HepG2 (cell line): ENCODE measurements at regions not wholly inside any gene's neighbourhood (a gene's known extent, or its start where the extent isn't known, plus 50 kb on each side); places are given as distances from the start of the nearest gene placed in this dataset.

Experiments used
- ATAC-seq: fragments of 200-7000 bp; cut with Tn5 transposase; 3 replicates; pipeline ENCODE4 v1.9.1; 2020; ENCODE audit warnings: mild to moderate bottlenecking, moderate library complexity
- BruUV-seq: library from RNA; stranded (reverse); fragments of 400-500 nt; replicated peaks from 2 replicates; lab custom pipeline; 2021; lab: Mats Ljungman, UMichigan
- CTCF ChIA-PET: fragments of 300-600 bp; formaldehyde crosslinking; extraction: SDS; loops from one replicate; lab custom pipeline; 2021; ENCODE audit warnings: low total read pairs, inconsistent platforms, low intra/inter-chr PET ratio; lab: Yijun Ruan, JAX
- POLR2A ChIA-PET: fragments of 350-600 bp; sonication (Branson Sonifier 250); formaldehyde crosslinking; loops from one replicate; lab custom pipeline; 2020; ENCODE audit warnings: antibody characterized with exemption, inconsistent platforms; lab: Yijun Ruan, JAX
- DNase-seq: peaks from one replicate; pipeline ENCODE4 v3.0.0-alpha.2; 2015; ENCODE audit warnings: low spot score
- FAIRE-seq: peaks from 3 replicates; lab custom pipeline; 2011; peaks lifted over from hg19 to GRCh38; lab: Jason Lieb, UNC
- H2AFZ ChIP-seq: one replicate; pipeline ENCODE4 v1.6.1; 2011; ENCODE audit warnings: low read length, inconsistent platforms
- H3K27ac ChIP-seq: fragments of 300-600 bp; 3 replicates; pipeline ENCODE4 v1.8.0; 2011; ENCODE audit warnings: mixed run types, mild to moderate bottlenecking, mixed read lengths, low read length, inconsistent platforms; ENCODE audit not compliant: insufficient read depth; ENCODE audit errors: extremely low read length
- H3K27me3 ChIP-seq, 2 experiments: fragments of 200-600 bp in 1 of 2; 2 replicates in 1 of 2; 3 replicates in 1 of 2; pipeline versions ENCODE4 v1.6.0 to v1.8.0; 2011; ENCODE audit warnings: low read length in 2 of 2, mild to moderate bottlenecking in 2 of 2, moderate library complexity in 2 of 2, inconsistent platforms in 1 of 2; ENCODE audit not compliant: insufficient read depth in 2 of 2, control insufficient read depth in 1 of 2
- H3K36me3 ChIP-seq, 2 experiments: fragments of 200-600 bp in 1 of 2; replicated peaks in 1 of 2; 2 replicates in 1 of 2; 3 replicates in 1 of 2; pipeline versions ENCODE4 v1.5.1 to v1.8.0; 2011; ENCODE audit warnings: low read length in 2 of 2, inconsistent platforms in 1 of 2; ENCODE audit not compliant: insufficient read depth in 2 of 2, control insufficient read depth in 1 of 2
- H3K4me1 ChIP-seq: 2 replicates; pipeline ENCODE4 v1.5.1; 2012; ENCODE audit warnings: low read length, inconsistent platforms; ENCODE audit not compliant: insufficient read depth
- H3K4me2 ChIP-seq: 2 replicates; pipeline ENCODE4 v1.6.0; 2011; ENCODE audit warnings: low read depth, low read length, inconsistent platforms
- H3K4me3 ChIP-seq, 3 experiments: fragments of 200-600 bp in 1 of 3; sonication (generic), shearing (Covaris generic) in 1 of 3; replicated peaks in 1 of 3; 2 replicates each; pipeline ENCODE4 v1.5.1; 2011 to 2016; ENCODE audit warnings: low read length in 3 of 3, inconsistent platforms in 2 of 3, low read depth in 2 of 3, mild to moderate bottlenecking in 2 of 3, control low read depth in 1 of 3, mixed read lengths in 1 of 3; ENCODE audit not compliant: insufficient read depth in 1 of 3
- H3K79me2 ChIP-seq: one replicate; pipeline ENCODE4 v1.6.1; 2011; ENCODE audit warnings: low read length, inconsistent platforms; ENCODE audit not compliant: insufficient read depth
- H3K9ac ChIP-seq: 2 replicates; pipeline ENCODE4 v1.6.0; 2011; ENCODE audit warnings: mild to moderate bottlenecking, low read depth, low read length, inconsistent platforms; ENCODE audit not compliant: insufficient read depth
- H3K9me3 ChIP-seq: 2 replicates; pipeline ENCODE4 v1.5.1; 2012; ENCODE audit warnings: mild to moderate bottlenecking, low read length
- H4K20me1 ChIP-seq: 2 replicates; pipeline ENCODE4 v1.6.0; 2011; ENCODE audit warnings: inconsistent platforms, mild to moderate bottlenecking, low read length, moderate library complexity; ENCODE audit not compliant: insufficient read depth
- DPF2 ChIP-seq: sonication (generic); formaldehyde crosslinking; IDR thresholded peaks from 2 replicates; pipeline ENCODE4 v1.4.0; 2020; ENCODE audit warnings: mild to moderate bottlenecking, low read depth, missing genetic modification reagents, borderline replicate concordance
- MTF1 ChIP-seq: sonication (generic); formaldehyde crosslinking; IDR thresholded peaks from 2 replicates; pipeline ENCODE4 v1.5.0; 2020; ENCODE audit warnings: missing genetic modification reagents
- ZNF207 ChIP-seq: fragments of 450-650 bp; IDR thresholded peaks from 2 replicates; pipeline ENCODE4 v1.6.1; 2016; ENCODE audit warnings: antibody characterized with exemption, borderline replicate concordance
- ZNF30 ChIP-seq: sonication (generic); formaldehyde crosslinking; IDR thresholded peaks from 2 replicates; pipeline ENCODE4 v1.5.0; 2020; ENCODE audit warnings: mild to moderate bottlenecking, missing genetic modification reagents
- ZNF468 ChIP-seq: sonication (generic); formaldehyde crosslinking; IDR thresholded peaks from 2 replicates; pipeline ENCODE4 v1.8.0; 2022; ENCODE audit warnings: mild to moderate bottlenecking, moderate library complexity, missing genetic modification reagents
- WGBS: methylation state at CpG from one replicate; pipeline ENCODE4 v1.1.6; 2017; ENCODE audit warnings: low lambda C conversion rate; 5-methylcytosine and 5-hydroxymethylcytosine counted together
- in situ Hi-C: cut with HindIII; loops from 2 replicates; pipeline ENCODE4 v1.10.0; 2017; ENCODE audit warnings: low pct_unique_long_range_greater_than_20kb; ENCODE audit not compliant: extremely low pct_ligation_motif_present
- intact Hi-C: fragments of 100-400 bp; cut with micrococcal nuclease; formaldehyde crosslinking; loops from one replicate; pipeline ENCODE4 v1.10.0; 2022; ENCODE audit not compliant: unreplicated experiment
- TF ChIP-seq, protein P1 (sequence below): sonication (generic); formaldehyde crosslinking; IDR thresholded peaks from 2 replicates; pipeline ENCODE4 v1.5.1; 2020; ENCODE audit warnings: missing genetic modification reagents, mild to moderate bottlenecking, borderline replicate concordance

DNA sequence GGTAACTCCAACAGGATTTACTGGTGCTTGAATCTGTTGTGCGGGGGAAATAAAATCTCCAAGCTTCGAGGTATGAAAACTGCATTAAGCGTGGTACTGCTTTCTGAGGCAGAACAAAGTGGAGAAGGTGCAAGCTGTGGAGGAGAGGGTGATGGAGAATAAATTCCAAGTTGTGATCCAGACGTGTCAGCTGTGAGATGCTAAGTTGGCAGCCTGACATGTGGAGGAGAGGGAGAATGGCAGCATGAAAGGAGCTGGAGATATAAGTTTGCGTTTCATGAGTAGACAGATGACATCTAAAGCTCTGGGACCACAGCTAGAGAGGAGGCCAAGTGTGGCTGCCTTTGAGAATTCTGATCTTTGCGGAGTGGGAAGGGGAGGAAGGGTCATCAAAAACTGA, 411.8 kb downstream of the FBXO15 start (continued):
- TF ChIP-seq MTF1 (CRISPR knock-in tag) (no peak), DPF2 (CRISPR knock-in tag) (no peak), ZNF207 (no peak), ZNF30 (no peak)
- TF ChIP-seq, protein P1, sequence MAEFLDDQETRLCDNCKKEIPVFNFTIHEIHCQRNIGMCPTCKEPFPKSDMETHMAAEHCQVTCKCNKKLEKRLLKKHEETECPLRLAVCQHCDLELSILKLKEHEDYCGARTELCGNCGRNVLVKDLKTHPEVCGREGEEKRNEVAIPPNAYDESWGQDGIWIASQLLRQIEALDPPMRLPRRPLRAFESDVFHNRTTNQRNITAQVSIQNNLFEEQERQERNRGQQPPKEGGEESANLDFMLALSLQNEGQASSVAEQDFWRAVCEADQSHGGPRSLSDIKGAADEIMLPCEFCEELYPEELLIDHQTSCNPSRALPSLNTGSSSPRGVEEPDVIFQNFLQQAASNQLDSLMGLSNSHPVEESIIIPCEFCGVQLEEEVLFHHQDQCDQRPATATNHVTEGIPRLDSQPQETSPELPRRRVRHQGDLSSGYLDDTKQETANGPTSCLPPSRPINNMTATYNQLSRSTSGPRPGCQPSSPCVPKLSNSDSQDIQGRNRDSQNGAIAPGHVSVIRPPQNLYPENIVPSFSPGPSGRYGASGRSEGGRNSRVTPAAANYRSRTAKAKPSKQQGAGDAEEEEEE = no peak
- TF ChIP-seq, all 625 proteins: peak for 0

DNA sequence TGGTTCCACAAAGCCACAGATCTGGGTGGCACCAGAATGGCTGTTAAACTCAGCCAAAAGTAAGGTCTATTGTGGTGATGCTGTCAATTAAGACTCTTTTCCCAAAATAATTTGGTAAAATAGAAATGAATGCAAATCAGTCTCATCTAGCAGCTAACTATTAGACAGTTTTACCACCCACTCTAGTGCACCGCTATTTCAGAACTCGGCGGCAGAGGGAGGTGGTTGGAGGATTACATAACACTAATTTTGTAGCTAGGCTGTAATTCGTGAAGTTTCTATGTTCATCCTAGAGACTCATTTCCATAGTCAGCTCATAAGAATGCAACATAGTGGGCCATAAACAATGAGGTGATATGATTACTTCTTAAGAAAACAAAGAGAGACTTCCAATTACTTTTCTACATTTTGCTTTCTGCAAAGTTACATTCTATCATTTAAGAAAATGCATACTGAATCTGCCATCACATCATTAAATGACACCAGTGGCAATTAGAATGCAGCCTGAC, 413.8 kb downstream of the FBXO15 start:
- POLR2A ChIA-PET = no interaction called here
- in situ Hi-C loops (no loop called here), intact Hi-C loops (no loop called here)
- CTCF ChIA-PET = no interaction called here
- Histone ChIP-seq H3K27me3 (no peaks in the 10 kb centered on the region), H3K9me3 (no peaks in the 10 kb centered on the region), H3K27ac (no peak overlapping the region), H3K4me2 (no peak overlapping the region), H3K9ac (no peak overlapping the region), H3K36me3 (no peaks in the 10 kb centered on the region), H3K4me3 (no peak overlapping the region), H3K79me2 (no peaks in the 10 kb centered on the region), H2AFZ (no peak overlapping the region), H4K20me1 (no peaks in the 10 kb centered on the region), H3K4me1 (no peaks in the 10 kb centered on the region)
- no peak for TF ChIP-seq ZNF468 (CRISPR knock-in tag)
- ATAC-seq (no peak), DNase-seq (no peak), FAIRE-seq (no peak)
- WGBS = 67% methylated on average over 4 of the region's 4 CpGs
- no TSS peak for BruUV-seq
